ENCODE measurements at regions not wholly inside any gene's neighbourhood (a gene's known extent, or its start where the extent isn't known, plus 50 kb on each side); places are given as distances from the start of the nearest gene placed in this dataset.
A peak's percentile ranks its signal among the peaks of the same experiment; 100 is the strongest.

- DNase-seq (ENCODE audit: low read depth in 1 of 2, low spot score in 1 of 2) = peak in 1 of 2 donors; percentile 55
- Histone ChIP-seq H3K27me3 (no peaks in the 10 kb centered on the region), H3K9me3 (ENCODE audit: low read depth) (no peaks in the 10 kb centered on the region), H3K27ac (no peak overlapping the region), H3K4me3 (no peak overlapping the region), H3K36me3 (no peaks in the 10 kb centered on the region), H3K4me1 (ENCODE audit: low read depth) (no peaks in the 10 kb centered on the region)
- no peak for TF ChIP-seq CTCF (IDR thresholded peaks at IDR 0.05; ENCODE audit: low read depth, low read length)
Observed at GRCh38 chr5:34606101-34606500, 50.0 kb upstream of the RAI14 start.
